ENCODE measurements at regions not wholly inside any gene's neighbourhood (a gene's known extent, or its start where the extent isn't known, plus 50 kb on each side); places are given as distances from the start of the nearest gene placed in this dataset.

DNA sequence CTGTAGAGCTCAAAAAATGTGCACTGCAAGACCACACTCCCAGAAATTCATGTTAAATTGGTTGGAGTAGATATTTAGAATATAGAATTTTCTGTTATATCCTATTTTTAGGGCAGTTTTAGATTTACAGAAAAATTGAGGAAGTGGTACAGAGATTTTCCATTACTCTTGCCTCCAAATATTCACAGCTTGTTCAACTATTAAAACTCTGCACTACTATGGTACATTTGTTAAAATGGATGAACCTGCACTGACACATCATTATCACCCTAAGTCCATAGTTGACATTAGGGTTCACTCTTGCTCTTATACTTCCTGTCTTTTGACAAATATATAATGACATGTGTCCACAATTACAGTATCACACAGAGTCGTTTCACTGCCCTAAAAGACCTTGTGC is 1724.5 kb downstream of the C4orf33 start:
- TF ChIP-seq, protein P1, sequence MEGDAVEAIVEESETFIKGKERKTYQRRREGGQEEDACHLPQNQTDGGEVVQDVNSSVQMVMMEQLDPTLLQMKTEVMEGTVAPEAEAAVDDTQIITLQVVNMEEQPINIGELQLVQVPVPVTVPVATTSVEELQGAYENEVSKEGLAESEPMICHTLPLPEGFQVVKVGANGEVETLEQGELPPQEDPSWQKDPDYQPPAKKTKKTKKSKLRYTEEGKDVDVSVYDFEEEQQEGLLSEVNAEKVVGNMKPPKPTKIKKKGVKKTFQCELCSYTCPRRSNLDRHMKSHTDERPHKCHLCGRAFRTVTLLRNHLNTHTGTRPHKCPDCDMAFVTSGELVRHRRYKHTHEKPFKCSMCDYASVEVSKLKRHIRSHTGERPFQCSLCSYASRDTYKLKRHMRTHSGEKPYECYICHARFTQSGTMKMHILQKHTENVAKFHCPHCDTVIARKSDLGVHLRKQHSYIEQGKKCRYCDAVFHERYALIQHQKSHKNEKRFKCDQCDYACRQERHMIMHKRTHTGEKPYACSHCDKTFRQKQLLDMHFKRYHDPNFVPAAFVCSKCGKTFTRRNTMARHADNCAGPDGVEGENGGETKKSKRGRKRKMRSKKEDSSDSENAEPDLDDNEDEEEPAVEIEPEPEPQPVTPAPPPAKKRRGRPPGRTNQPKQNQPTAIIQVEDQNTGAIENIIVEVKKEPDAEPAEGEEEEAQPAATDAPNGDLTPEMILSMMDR (IDR thresholded peaks at IDR 0.05), result no peak
- TF ChIP-seq POLR2AphosphoS5 (IDR thresholded peaks at IDR 0.05) (no peak), POLR2A (IDR thresholded peaks at IDR 0.05) (no peak)
